MM.1S (cell line): ENCODE measurements at regions not wholly inside any gene's neighbourhood (a gene's known extent, or its start where the extent isn't known, plus 50 kb on each side); places are given as distances from the start of the nearest gene placed in this dataset.

Source experiments
- CTCF ChIP-seq: fragments of 300-600 bp; sonication (generic); IDR thresholded peaks from 2 replicates; pipeline ENCODE4 v1.5.1; 2016; ENCODE audit warnings: antibody characterized with exemption, low read length, mixed read lengths
- EZH2 ChIP-seq: fragments of 300-600 bp; sonication (generic); optimal IDR thresholded peaks from 2 replicates; pipeline ENCODE3; 2017; ENCODE audit warnings: low read depth, mild to moderate bottlenecking, antibody characterized with exemption, low read length, mixed read lengths
- EZH2phosphoT487 ChIP-seq: fragments of 300-600 bp; sonication (generic); IDR thresholded peaks from 2 replicates; pipeline ENCODE4 v1.6.1; 2018; ENCODE audit warnings: antibody characterized with exemption, low read length

- TF ChIP-seq CTCF (no peak), EZH2phosphoT487 (no peak), EZH2 (no peak)
Measured at GRCh38 chr1:201766131-201766866, 62.7 kb upstream of the IPO9 start.
